ENCODE measurements at regions not wholly inside any gene's neighbourhood (a gene's known extent, or its start where the extent isn't known, plus 50 kb on each side); places are given as distances from the start of the nearest gene placed in this dataset.
"Not testable (repeated sequence)": the region's sequence is repeated elsewhere in the genome, so short reads cannot be mapped to it uniquely, and the experiment has no call there.

DNA sequence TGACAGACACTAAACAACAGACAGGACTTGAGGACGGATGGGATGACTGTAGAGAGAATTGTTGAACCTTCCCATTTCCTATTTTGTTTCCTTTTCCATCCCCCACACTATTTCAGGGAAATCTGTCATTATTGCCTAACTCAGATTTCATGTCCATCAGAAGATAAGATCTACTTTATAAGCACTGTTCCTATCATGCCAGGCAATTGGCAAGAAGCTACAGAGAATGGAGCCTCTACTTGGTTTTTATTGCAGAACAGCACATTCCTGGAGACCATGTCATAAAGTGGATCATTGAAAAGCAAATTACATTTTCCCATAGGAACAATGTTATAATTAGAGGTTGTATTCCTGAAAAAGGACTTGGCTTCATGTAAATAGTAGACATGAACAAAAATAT, 173.7 kb upstream of the KIF2A start:
- DNase-seq = no peak

DNA sequence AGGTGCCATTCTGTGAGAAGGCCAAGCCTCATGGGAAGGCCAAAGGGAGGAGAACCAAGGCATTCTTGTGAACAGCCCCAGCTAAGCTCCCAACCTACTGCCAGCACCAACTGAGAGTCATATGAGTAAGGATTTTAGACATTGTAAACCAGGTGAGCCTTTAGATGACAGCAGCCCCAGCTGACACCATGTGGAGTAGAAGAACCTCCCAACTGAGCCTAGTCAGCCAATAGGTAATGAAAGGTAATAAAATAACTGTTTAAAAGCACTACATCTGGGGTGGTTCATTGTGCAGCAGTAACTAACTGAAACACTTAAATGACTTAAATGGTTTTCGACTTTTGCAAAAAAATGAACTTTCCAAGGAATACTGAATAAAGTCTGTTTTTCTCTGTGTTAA, 172.6 kb upstream of the KIF2A start:
- DNase-seq = no peak

DNA sequence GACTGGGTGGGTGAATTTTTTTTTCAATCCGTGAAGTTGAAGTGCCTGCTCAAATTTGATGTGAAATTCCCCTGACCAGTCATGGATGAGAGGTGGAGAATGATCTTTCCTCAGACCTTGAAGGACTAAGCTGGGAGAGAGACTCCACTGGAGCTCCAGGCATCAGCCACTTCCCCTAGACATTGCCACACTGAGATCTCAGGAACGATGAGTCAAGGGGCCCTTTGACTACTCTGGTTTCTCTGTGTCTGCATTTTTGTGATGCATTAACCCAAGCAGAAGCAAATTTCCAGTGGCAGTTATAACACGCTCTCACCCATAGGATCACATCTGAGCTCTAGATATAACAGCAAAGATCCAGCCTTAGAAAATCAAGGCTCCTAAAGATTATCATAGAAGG, 171.2 kb upstream of the KIF2A start:
- DNase-seq = no peak

DNA sequence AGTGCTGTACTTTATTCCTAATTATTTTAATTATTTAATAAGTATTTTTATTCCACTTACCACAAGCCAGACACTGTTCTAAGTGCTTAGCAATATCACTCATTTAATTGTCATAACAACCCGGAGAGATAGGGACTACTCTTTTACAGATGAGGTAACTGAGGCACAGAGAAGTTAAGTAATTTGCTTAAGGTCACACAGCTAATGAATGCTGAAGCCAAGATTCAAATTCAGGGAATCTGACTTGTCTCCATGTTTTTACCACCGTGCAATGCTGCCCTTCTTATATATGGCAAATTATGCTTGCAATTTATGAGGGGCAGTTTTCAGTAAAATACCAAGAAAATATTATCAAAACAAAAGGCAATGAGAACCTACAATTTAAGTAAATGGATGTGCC, 168.4 kb upstream of the KIF2A start:
- DNase-seq = no peak

DNA sequence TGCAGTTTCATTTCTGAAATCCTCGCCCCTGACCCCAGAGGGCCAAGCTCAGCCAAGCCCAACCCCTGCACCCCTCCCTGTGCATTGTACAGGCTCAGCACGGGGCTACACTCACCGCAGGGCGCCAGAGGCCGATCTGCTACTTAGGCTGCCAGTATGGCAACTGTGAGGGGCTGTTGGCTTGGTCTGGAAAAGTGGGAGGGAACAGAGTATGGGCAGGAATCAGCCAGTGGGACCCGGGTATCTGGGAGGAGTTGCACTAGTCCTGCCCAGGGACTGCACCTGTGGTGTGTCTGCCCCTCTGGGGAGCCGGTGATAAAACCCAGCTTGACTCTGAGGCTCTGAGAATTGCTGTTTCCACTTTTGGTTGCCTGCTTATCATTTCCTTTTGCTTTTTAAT, 167.4 kb upstream of the KIF2A start:
- DNase-seq = no peak

DNA sequence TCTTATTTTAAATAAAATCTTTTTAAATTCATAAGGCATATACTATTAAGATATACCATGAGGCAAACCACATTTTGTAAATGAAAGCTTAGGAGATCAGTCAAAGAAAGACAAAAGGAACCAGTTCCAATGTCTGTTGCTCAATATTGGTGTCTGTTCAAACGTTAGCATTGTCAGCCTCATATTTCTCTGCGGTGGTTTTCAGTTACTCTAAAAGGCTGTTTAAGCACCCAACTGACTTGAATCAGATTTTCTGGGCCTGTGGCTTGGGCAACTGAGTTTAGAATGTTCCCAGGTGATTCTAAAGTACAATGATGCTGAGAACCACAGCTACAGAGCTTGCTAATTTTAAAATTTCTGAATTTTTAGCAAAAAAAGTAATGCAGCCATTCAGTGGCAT, 166.3 kb upstream of the KIF2A start:
- no peak for DNase-seq

DNA sequence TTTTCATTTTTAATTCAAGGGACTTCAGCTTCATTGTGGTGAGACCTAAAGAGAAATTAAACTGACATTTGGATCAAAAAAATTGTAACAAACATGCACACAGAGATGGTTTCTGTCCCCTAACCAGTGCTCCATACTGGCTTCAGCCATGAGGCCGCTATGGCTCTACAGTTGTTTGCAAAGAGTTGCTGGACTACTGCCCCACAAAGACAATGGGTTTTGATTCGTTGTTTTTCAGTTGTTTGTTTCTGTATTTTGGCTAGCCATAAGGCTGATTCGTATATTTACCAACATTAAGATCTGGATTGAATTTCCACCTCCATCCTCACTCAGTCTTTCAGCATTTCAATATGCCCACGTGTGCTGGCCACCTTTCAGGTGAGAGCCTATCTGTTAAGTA, 163.7 kb upstream of the KIF2A start:
- DNase-seq = no peak

DNA sequence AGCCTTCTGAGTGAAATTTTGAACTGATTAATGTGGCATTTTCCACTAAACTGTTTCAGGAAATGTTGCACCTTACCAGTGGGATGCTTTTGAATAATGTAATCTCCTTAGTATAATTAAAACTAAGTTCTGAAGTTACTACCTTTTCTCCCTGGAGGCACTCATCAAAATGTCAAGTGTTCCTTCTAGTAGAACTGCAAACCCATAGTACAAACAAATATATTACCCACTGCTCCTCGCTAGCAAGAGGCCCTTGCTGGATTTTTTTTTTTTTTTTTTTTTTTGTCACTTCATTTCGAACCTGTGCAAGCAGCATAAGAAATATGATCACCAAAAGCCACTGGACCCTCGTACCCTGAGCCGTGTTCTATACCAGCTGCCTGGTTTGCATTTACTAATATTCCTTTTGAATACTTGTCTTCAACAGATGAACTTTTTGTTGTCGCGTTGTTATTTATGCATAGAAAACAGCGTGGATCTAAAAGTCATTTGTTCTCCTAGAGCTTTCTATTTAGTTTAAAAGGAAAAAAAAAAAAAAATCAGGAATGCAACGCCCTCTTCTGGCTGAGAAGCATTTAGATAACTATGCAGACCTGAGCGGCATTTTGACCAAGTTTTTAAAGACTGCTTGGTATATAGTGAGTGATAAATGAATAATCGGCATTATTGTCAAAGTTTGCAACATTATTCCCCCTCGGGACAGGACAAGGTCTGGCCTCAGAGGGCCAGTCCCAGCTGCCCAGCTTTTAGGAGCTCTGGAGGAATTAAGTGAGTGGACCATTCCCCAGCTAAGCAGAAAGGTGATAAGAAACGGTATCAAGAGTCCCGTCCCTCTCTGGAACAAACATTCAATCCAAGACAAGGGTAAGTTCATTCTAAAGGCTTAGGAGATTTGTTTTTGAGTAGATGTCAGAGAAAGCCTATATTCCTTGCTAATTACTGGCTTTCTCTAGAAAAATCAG, 162.5 kb upstream of the KIF2A start:
- DNase-seq = peak in 1 of 2 donors; percentile 65

DNA sequence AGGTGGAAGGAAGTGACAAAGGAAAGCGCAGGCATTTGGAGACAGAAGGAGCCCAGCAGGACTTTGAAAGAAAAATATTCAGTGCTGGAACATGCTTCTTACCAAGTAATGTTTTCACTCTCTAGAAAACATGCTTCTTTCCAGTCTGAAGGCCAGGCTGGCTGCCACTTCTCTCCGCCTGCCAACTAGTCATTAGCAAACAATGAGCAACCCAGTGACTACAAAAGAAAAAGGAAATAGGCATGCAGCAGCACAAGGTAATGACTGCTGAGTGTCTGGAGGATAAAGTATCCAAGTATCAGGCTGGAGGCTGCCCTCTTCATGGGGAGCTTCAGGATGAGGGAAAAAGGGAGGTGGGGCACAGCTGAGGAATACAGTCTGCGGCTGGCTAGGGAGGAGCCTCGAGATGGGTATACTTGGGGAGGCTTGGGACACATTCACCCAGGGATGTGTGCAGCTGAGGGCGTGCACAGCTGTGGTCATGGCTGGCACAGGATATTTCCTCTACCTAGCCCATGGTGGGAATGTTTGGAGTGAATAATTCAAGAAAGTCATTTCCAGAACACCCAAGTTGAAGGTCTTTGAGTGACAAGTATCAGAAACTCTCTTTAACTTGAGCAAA, 161.5 kb upstream of the KIF2A start:
- DNase-seq = peak; percentile 24 to 72

DNA sequence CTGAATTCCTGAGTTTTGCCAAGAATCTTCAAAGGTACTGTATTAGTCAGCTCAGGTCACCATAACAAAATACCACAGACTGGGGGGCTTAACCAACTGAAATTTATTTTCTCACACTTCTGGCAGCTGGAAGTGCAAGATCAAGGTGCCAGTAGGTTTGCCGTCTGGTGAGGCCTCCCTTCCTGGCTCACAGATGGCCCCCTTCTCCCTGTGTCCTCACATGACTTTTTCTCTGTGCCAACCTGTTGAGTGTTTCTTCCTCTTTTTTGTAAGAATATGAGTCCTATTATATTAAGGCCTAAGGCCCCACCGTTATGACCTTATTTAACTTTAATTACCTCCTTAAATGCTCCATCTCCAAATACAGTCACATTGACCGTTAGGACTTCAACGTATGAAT, 156.1 kb upstream of the KIF2A start:
- no peak for DNase-seq

DNA sequence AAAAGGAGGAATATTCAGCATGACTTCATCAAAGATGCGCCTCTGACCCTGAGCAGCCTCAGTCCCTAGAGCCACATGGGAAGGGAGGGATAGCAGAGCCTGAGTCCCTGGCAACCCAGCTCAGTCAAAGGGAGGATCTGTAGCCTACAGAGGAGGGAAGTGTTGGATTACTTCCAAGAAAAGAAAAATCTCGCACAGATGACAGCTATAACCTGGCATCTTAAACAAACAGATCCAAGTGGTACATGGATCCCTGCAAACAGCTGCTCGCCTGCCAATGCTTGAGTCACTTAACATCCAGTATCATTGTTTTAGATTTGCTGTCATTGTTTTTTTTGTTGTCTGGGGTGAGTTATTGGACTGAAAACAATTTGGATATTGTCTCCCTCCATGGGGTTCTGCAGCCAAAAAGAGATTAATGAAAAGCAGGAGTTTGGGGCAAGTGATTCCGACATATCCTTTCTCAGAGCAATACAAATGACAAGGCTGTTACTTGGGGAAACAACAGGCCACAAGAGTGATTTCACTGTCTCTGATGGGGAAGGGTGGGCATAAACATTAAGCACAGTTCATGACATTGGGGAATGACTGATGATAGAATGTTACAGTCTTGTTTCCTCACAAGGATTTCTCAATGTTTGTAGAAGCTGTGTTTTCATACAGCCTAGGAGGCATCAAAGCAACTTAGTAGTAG, 153.5 kb upstream of the KIF2A start:
- peak; percentile 19 to 25 for DNase-seq

DNA sequence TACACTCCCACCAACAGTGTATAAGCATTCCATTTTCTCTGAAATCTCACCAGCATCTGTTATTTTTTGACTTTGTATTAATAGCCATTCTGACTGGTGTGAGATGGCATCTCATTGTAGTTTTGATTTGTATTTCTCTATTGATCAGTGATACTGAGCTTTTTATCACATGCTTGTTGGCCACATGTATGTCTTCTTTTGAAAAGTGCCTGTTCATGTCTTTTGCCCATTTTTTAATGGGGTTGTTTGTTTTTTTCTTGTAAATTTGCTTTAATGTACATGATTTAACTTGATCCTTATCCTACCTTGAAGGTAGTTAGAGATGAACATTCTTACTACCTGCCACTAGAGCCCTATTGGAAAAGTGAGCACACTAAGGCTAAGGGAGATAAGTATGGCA, 151.2 kb upstream of the KIF2A start:
- no peak for DNase-seq

DNA sequence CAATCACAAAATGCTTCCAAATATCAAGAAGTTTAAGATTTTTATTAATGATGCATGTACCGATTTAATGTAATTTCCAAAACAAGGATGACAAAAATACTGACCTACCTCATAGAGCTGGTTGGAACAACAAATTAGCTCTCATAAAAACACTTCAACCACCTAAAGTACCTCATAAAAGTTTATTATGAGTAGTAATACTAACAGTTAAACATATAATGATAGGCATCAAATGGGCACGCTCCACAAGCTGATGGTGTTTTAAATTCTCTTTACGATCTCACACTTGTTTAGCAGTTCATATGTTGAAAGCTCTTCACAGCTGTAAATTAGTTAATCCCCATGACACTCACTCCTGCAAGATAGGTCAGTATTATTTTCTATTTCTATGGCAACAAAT, 150.0 kb upstream of the KIF2A start:
- DNase-seq = no peak

DNA sequence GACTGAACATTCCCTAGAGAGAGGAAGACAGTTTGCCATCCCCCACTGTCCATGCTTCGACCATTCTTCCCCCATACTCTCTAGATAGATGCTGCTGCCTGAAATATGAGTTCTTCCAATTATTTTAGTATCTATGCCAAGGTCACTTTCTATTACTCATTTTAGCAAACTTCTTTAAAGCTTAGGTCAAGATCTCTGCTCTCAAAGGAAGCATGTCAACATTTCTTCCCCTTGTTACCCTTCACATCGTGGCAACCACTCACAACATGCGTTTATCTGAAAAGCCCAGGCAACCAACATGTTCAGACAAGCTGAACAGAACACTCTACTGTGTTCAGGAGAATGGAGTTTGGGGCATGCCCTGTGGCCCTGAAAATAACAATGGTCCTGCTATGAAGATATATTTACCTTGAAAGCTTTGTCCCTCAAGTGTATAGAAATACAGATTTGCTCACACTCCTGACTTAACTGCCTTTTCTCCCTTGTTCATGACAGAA, 138.4 kb upstream of the KIF2A start:
- no peak for DNase-seq

DNA sequence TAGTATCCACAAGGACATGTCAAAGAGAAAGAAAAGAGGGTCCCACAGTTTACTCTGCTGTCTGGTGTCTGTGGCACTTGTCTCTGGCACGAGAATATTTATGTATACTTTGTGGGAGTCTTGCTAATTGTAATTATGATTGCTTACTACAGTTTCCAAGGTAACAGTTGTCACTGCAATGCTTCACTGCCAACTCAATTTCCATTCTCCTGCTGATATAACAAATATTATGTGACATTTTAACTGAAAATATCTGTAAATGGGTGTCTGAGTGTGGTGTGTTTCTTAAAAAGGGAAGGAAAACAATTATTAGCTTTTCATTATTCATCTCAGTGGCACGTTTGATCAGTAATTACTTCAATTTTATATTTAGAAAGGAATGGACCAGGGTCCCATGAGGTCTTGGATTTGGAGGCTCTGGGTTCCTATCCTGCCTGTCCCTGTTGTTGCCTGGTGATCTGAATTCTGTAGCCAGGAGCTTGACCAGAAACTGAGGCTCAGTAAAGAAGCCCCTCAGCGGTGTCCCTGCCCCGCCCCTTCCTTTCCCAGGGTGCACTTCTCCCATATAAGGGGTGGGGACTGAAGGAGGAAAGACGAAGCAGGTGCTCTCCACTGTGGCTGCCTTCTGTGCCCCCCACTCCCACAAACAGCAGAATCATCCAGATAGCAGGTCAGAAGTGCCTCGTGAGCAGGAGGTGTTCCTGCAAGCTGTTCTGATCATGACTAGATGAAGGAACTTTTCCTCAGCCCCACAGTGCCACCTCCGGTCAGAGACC, 137.3 kb upstream of the KIF2A start:
- no peak for DNase-seq

DNA sequence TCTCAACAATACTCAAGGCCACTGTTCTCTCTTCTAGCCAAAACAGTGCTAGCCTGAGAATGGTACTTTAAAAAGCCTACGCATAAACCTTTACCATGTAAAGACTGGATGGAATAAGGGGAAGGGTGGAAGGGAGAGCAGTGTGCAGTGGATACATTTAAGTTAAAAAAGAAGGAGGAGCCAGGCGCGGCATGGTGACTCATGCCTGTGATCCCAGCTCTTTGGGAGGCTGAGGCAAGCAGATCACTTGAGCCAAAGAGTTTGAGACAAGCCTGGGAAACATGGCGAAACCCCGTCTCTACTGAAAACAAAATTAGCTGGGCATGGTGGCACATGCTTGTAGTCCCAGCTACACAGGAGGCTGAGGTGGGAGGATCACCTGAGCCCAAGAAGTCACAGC, 127.7 kb upstream of the KIF2A start:
- DNase-seq = no peak

DNA sequence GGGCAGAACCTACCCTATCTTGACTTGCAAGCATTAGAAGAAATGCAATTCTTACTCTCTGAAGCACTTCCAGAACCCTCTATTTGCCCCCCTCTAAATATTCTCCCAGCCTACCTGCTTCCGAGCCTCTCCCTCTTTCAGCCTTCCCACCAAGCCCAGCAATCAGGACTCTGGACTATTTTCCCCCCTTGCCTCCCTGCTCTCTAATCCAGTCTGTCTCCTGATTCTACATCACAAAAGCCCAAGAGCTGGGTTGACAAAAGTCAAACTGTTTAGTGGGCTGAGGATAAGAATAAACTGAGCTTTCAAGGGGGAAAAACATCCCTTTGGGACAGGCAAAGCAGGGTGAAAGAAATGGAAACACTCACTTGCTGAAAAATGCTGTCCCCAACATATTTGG, 123.2 kb upstream of the KIF2A start:
- DNase-seq = no peak

DNA sequence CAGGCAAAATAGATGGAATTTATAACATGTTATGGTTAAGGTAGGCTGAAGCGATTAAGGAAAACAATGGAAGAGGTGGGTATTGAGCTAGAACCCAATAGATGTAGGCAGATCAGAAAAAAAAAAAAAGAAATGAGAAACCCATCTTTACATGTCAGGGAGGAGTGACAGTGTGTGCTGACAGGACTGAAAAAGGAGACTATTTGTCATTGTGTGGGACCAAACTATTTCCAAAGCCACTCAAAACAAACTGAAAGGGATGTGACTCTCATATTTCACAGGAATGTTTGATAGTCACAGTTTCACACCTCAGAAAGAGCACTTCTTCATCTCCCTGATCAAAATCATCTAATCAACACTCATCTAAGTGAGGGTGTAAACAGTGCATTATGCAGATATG, 122.3 kb upstream of the KIF2A start:
- no peak for DNase-seq

DNA sequence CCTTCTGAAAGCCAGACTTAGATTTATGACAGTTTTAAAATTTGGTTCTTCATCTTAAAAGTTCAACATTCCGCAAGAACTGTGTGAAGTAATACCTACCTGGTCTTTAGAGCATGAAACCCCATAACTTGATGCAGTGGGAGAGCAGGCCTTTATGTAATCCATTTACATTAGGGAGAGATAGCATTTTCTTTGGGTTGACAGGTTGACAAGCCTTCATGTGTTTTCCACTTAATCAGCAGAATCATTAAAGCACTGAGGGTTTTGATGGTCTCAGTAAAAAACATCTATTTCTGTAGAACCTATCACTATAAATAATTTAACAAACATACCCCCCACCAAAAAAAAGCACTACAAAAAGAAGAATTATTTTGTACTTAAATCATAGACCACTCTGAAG, 121.6 kb upstream of the KIF2A start:
- no peak for DNase-seq

DNA sequence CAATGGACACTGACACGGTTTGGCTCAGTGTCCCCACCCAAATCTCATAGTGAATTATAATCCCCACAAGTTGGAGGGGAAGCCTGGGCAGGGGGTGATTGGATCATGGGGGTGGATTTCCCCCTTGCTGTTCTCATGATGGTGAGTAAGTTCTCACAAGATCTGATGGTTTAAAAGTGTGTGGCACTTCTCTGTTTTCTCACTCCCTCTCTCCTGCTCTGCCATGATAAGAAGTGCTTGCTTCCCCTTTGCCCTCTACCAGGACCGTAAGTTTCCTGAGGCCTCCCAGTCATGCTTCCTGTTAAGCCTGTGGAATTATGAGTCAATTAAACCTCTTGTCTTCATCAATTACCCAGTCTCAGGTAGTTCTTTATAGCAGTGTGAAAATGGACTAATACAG, 115.8 kb upstream of the KIF2A start:
- no peak for DNase-seq

DNA sequence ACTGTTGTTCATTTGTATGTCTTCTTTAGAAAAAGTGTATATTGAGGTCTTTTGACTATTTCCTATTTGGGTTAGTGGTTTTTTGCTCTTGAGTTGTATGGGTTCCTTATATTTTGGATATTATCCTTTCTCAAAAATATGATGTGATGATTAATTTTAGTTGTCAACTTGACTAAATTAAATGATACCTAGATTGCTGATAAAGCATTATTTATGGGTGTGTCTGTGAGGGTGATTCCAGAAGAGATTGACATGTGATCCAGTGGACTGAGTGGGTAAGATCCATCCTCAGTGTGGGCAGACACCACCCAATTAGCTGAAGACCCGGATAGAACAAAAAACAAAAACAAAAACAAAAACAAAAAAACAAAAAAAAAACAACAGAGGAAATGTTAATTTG, 115.1 kb upstream of the KIF2A start:
- no peak for DNase-seq

DNA sequence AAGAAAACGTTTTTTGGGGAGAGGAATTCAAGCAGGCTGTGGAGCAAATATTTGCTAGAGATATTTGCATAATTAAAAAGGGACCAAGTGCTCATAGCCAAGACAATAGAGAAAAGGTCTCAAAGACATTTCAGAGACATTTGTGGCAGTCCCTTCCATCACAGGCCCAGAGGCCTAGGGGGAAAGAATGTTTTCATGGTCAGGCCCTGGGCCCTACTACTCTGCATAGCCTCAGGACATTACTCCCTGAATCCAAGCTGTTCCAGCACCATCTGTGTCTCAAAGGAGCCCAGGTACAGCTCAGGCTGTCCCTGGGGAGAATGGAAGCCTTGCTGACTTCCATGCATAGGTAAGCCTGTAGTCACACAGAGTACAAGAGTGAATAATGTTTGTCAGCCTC, 113.0 kb upstream of the KIF2A start:
- DNase-seq = no peak

DNA sequence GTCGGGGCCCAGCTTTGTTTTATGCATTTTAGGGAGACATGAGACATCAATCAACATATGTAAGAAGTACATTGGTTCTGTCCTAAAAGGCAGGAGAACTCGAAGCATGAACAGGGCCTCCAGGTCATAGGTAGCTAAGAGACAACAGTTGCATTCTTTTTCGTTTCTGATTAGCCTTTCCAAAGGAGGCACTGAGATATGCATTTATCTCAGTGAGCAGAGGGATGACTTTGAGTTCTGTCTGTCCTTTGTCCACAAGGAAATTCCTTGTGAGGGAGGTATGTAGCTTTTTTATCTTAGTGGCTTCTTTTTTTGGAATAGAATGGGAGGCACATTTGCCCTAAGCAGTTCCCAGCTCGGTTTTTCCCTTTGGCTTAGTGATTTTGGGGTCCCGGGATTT, 109.5 kb upstream of the KIF2A start:
- not testable (repeated sequence) for DNase-seq

Data from hippocampal formation (tissue), 2 donors.